ENCODE measurements at regions not wholly inside any gene's neighbourhood (a gene's known extent, or its start where the extent isn't known, plus 50 kb on each side); places are given as distances from the start of the nearest gene placed in this dataset.

GRCh38 chr5:68154119-68154857 is 61.3 kb upstream of the PIK3R1 start:
- TF ChIP-seq, protein P1, sequence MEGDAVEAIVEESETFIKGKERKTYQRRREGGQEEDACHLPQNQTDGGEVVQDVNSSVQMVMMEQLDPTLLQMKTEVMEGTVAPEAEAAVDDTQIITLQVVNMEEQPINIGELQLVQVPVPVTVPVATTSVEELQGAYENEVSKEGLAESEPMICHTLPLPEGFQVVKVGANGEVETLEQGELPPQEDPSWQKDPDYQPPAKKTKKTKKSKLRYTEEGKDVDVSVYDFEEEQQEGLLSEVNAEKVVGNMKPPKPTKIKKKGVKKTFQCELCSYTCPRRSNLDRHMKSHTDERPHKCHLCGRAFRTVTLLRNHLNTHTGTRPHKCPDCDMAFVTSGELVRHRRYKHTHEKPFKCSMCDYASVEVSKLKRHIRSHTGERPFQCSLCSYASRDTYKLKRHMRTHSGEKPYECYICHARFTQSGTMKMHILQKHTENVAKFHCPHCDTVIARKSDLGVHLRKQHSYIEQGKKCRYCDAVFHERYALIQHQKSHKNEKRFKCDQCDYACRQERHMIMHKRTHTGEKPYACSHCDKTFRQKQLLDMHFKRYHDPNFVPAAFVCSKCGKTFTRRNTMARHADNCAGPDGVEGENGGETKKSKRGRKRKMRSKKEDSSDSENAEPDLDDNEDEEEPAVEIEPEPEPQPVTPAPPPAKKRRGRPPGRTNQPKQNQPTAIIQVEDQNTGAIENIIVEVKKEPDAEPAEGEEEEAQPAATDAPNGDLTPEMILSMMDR (IDR thresholded peaks at IDR 0.05) = no peak
- no peaks in the 10 kb centered on the region for H3K4me1 Mint-ChIP-seq (ENCODE audit: low read depth)
- Histone ChIP-seq H3K4me1 (ENCODE audit: insufficient read depth, low read length) (no peaks in the 10 kb centered on the region), H3K27me3 (ENCODE audit: control insufficient read depth in 1 of 2, insufficient read depth in 2 of 2, low read length in 2 of 2) (no peaks in the 10 kb centered on the region), H3K4me3 (ENCODE audit: low read length) (no peak overlapping the region), H3K36me3 (ENCODE audit: insufficient read depth, low read length) (no peaks in the 10 kb centered on the region), H3K27ac (ENCODE audit: low read depth in 1 of 2, low read length in 2 of 2) (no peak overlapping the region), H3K9me3 (ENCODE audit: control insufficient read depth in 1 of 2, insufficient read depth in 1 of 2, low read length in 2 of 2) (no peaks in the 10 kb centered on the region)
- H3K27me3 Mint-ChIP-seq = no peaks in the 10 kb centered on the region
- H3K27ac Mint-ChIP-seq = no peak overlapping the region
- POLR2A ChIA-PET = no interaction called here
- DNase-seq (no peak), ATAC-seq (ENCODE audit: poor library complexity) (no peak)
- H3K36me3 Mint-ChIP-seq (ENCODE audit: low read depth) = no peaks in the 10 kb centered on the region
- H3K4me3 Mint-ChIP-seq = no peak overlapping the region
- CTCF ChIA-PET = interaction anchor here (0.7 kb wide), 1 partner anchor 100 kb away, joined by 3 read pairs; no protein-coding TSS in a partner anchor
- intact Hi-C loops (cut with DNase I, micrococcal nuclease) = no loop called here
- no peaks in the 10 kb centered on the region for H3K9me3 Mint-ChIP-seq

DNA sequence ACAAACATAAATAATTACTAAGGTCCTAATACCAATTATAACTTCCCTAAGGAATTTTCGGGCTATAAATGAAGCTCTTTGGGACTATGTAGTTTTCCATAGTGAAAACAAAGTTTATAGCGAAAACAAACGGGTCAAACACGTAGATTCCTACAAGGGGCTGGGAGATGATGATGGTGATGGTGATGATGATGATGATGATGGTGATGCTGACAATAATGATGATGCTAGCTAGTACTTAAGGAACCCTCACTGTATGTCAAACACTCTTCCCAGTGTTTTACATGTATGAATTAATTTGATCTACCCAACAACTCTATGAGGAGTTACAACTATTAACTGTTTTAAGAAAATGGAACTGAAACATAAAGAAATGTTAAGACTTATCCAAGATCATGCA is 63.7 kb upstream of the PIK3R1 start:
- DNase-seq = no peak
- Histone ChIP-seq H3K27me3 (ENCODE audit: control insufficient read depth in 1 of 2, insufficient read depth in 2 of 2, low read length in 2 of 2) (no peaks in the 10 kb centered on the region), H3K27ac (ENCODE audit: low read depth in 1 of 2, low read length in 2 of 2) (no peak overlapping the region), H3K9me3 (ENCODE audit: control insufficient read depth in 1 of 2, insufficient read depth in 1 of 2, low read length in 2 of 2) (no peaks in the 10 kb centered on the region), H3K4me1 (ENCODE audit: insufficient read depth, low read length) (no peaks in the 10 kb centered on the region), H3K36me3 (ENCODE audit: insufficient read depth, low read length) (no peaks in the 10 kb centered on the region), H3K4me3 (ENCODE audit: low read length) (no peak overlapping the region)
- no peak for ATAC-seq (ENCODE audit: poor library complexity)
- TF ChIP-seq, protein P1 (IDR thresholded peaks at IDR 0.05) = no peak
- Mint-ChIP-seq H3K4me1 (ENCODE audit: low read depth) (no peaks in the 10 kb centered on the region), H3K27me3 (no peaks in the 10 kb centered on the region), H3K27ac (no peak overlapping the region), H3K36me3 (ENCODE audit: low read depth) (no peaks in the 10 kb centered on the region), H3K9me3 (no peaks in the 10 kb centered on the region), H3K4me3 (no peak overlapping the region)
- ChIA-PET CTCF (no interaction called here), POLR2A (no interaction called here)
- intact Hi-C loops (cut with DNase I, micrococcal nuclease) = no loop called here

- H3K4me1 ChIP-seq (ENCODE audit: insufficient read depth, low read length) = no peaks in the 10 kb centered on the region
- H3K9me3 ChIP-seq (ENCODE audit: control insufficient read depth in 1 of 2, insufficient read depth in 1 of 2, low read length in 2 of 2) = no peaks in the 10 kb centered on the region
- Mint-ChIP-seq H3K27me3 (no peaks in the 10 kb centered on the region), H3K4me1 (ENCODE audit: low read depth) (no peaks in the 10 kb centered on the region), H3K9me3 (no peaks in the 10 kb centered on the region), H3K27ac (no peak overlapping the region), H3K36me3 (ENCODE audit: low read depth) (no peaks in the 10 kb centered on the region), H3K4me3 (no peak overlapping the region)
- no peak overlapping the region for H3K27ac ChIP-seq (ENCODE audit: low read depth in 1 of 2, low read length in 2 of 2)
- TF ChIP-seq, protein P1 (IDR thresholded peaks at IDR 0.05) = no peak
- no peaks in the 10 kb centered on the region for H3K36me3 ChIP-seq (ENCODE audit: insufficient read depth, low read length)
- POLR2A ChIA-PET = no interaction called here
- no peak overlapping the region for H3K4me3 ChIP-seq (ENCODE audit: low read length)
- ATAC-seq (ENCODE audit: poor library complexity) = no peak
- no peaks in the 10 kb centered on the region for H3K27me3 ChIP-seq (ENCODE audit: control insufficient read depth in 1 of 2, insufficient read depth in 2 of 2, low read length in 2 of 2)
- CTCF ChIA-PET = no interaction called here
- no peak for DNase-seq
- intact Hi-C loops (cut with DNase I, micrococcal nuclease) = no loop called here
Measured at GRCh38 chr5:68149189-68149588, 66.4 kb upstream of the PIK3R1 start.

Measured in CD4-positive, alpha-beta T cell (primary cell).